Nephron (organoid): ENCODE measurements at regions not wholly inside any gene's neighbourhood (a gene's known extent, or its start where the extent isn't known, plus 50 kb on each side); places are given as distances from the start of the nearest gene placed in this dataset.

ENCODE experiments used
- H3K27ac Mint-ChIP-seq, 3 experiments: 2 replicates each; pipeline ENCODE4 v1.8.0; 2020; ENCODE audit warnings: mixed read lengths in 3 of 3, mild to moderate bottlenecking in 2 of 3, moderate library complexity in 1 of 3
- H3K27me3 Mint-ChIP-seq: 2 replicates; pipeline ENCODE4 v1.8.0; 2021; ENCODE audit warnings: low read depth, mild to moderate bottlenecking, moderate library complexity, mixed read lengths
- H3K36me3 Mint-ChIP-seq: 2 replicates; pipeline ENCODE4 v1.8.0; 2020; ENCODE audit warnings: low read depth, mixed read lengths
- H3K4me1 Mint-ChIP-seq: 2 replicates; pipeline ENCODE4 v1.8.0; 2020; ENCODE audit warnings: mixed read lengths
- H3K4me3 Mint-ChIP-seq, 3 experiments: 2 replicates each; pipeline ENCODE4 v1.8.0; 2020; ENCODE audit warnings: mild to moderate bottlenecking in 3 of 3, mixed read lengths in 3 of 3, moderate library complexity in 2 of 3
- H3K9me3 Mint-ChIP-seq: 2 replicates; pipeline ENCODE4 v1.8.0; 2020; ENCODE audit warnings: mixed read lengths
- TF ChIP-seq, protein P1 (sequence below), 3 experiments: fragments of 200-600 bp; sonication (generic); IDR thresholded peaks; one replicate each; pipeline ENCODE4 v1.5.0; 2021; ENCODE audit warnings: antibody characterized with exemption in 3 of 3; ENCODE audit not compliant: unreplicated experiment in 3 of 3

GRCh38 chr1:208653426-208653825, 409.2 kb upstream of the PLXNA2 start:
- H3K4me1 Mint-ChIP-seq, result peaks cover 16% of the 10 kb centered on the region
- no peaks in the 10 kb centered on the region for H3K36me3 Mint-ChIP-seq
- peaks cover 12% of the 10 kb centered on the region for H3K27me3 Mint-ChIP-seq
- H3K9me3 Mint-ChIP-seq, result no peaks in the 10 kb centered on the region
- peak overlapping the region in 1 of 3 experiments; percentile 4 for H3K27ac Mint-ChIP-seq
- no peak overlapping the region for H3K4me3 Mint-ChIP-seq
- TF ChIP-seq, protein P1, sequence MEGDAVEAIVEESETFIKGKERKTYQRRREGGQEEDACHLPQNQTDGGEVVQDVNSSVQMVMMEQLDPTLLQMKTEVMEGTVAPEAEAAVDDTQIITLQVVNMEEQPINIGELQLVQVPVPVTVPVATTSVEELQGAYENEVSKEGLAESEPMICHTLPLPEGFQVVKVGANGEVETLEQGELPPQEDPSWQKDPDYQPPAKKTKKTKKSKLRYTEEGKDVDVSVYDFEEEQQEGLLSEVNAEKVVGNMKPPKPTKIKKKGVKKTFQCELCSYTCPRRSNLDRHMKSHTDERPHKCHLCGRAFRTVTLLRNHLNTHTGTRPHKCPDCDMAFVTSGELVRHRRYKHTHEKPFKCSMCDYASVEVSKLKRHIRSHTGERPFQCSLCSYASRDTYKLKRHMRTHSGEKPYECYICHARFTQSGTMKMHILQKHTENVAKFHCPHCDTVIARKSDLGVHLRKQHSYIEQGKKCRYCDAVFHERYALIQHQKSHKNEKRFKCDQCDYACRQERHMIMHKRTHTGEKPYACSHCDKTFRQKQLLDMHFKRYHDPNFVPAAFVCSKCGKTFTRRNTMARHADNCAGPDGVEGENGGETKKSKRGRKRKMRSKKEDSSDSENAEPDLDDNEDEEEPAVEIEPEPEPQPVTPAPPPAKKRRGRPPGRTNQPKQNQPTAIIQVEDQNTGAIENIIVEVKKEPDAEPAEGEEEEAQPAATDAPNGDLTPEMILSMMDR (IDR thresholded peaks at IDR 0.05; ENCODE audit: unreplicated experiment in 3 of 3), result no peak

DNA sequence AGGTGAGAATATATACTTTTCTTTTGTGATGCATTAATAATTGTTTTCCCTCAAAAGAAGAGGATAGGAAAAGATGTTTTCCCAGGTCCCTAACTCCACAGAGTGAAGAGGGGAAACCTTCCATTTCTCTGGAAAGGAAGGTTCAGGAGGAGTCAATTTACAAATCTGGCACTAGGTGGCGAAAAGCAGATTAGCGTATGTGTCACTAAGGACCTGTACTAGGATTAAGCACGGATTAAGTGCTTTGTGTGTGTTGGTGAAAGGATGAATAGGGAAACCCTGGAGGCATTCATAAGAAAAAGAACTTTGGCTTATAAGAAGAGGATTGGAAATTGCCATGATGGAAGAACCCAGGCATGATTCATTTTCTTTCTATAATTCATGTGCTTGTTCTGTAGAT, 410.1 kb upstream of the PLXNA2 start:
- Mint-ChIP-seq H3K4me1 (peaks cover 16% of the 10 kb centered on the region), H3K27me3 (peaks cover 7% of the 10 kb centered on the region), H3K4me3 (no peak overlapping the region), H3K27ac (no peak overlapping the region), H3K9me3 (no peaks in the 10 kb centered on the region), H3K36me3 (no peaks in the 10 kb centered on the region)
- TF ChIP-seq, protein P1 (IDR thresholded peaks at IDR 0.05; ENCODE audit: unreplicated experiment in 3 of 3), result peak; percentile 10 to 39 (median 27)

- Mint-ChIP-seq H3K27ac (no peak overlapping the region), H3K4me3 (no peak overlapping the region), H3K36me3 (no peaks in the 10 kb centered on the region), H3K9me3 (no peaks in the 10 kb centered on the region), H3K4me1 (no peaks in the 10 kb centered on the region), H3K27me3 (peaks cover 20% of the 10 kb centered on the region)
- TF ChIP-seq, protein P1 (IDR thresholded peaks at IDR 0.05; ENCODE audit: unreplicated experiment in 3 of 3), result no peak
These were observed 421.8 kb upstream of the PLXNA2 start for GRCh38 chr1:208665936-208666335.

DNA sequence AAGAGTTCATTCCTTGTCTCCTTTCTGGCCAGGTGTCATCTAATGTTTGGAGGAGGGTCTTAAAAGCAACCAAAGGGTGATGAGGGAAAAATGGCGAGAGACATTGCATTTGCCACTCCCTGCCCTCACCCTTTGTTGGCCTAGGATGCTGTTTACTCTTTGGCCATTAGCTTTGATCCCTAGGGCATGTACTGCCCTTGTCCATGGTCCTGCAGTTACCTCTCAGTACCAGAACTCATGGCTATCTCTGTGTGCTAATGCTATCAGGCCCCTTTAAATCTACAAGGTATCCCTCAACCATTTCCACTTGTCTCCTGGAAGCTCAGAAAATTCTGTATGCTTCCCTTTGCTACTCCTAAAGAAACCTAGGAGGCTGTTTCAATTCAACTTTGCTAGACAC, 424.8 kb upstream of the PLXNA2 start:
- peaks cover 16% of the 10 kb centered on the region for H3K27me3 Mint-ChIP-seq
- no peaks in the 10 kb centered on the region for H3K36me3 Mint-ChIP-seq
- no peaks in the 10 kb centered on the region for H3K9me3 Mint-ChIP-seq
- H3K4me1 Mint-ChIP-seq, result no peaks in the 10 kb centered on the region
- TF ChIP-seq, protein P1 (IDR thresholded peaks at IDR 0.05; ENCODE audit: unreplicated experiment in 3 of 3), result no peak
- no peak overlapping the region for H3K27ac Mint-ChIP-seq
- H3K4me3 Mint-ChIP-seq, result no peak overlapping the region

DNA sequence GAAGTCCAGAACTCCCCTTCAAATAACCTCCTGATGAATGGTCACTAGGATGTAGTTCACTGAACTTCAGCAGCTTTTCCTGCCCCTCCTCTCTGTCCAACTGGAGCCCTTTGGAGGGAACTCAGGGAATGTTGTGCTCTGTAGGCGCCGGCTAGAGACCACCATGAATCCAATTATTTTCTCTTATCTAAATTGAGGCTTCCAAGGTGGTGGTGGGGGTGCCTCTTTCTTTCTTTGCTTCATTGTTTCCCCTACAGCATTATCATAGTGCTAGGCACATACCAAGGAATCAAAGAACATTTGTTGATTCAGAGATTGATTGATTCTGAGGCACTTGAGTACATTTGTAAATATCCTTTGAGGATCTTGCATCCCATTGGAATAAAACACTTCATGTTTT, 426.6 kb upstream of the PLXNA2 start:
- Mint-ChIP-seq H3K4me3 (no peak overlapping the region), H3K27ac (no peak overlapping the region), H3K27me3 (peaks cover 16% of the 10 kb centered on the region), H3K9me3 (no peaks in the 10 kb centered on the region), H3K36me3 (no peaks in the 10 kb centered on the region), H3K4me1 (no peaks in the 10 kb centered on the region)
- TF ChIP-seq, protein P1 (IDR thresholded peaks at IDR 0.05; ENCODE audit: unreplicated experiment in 3 of 3), result no peak

DNA sequence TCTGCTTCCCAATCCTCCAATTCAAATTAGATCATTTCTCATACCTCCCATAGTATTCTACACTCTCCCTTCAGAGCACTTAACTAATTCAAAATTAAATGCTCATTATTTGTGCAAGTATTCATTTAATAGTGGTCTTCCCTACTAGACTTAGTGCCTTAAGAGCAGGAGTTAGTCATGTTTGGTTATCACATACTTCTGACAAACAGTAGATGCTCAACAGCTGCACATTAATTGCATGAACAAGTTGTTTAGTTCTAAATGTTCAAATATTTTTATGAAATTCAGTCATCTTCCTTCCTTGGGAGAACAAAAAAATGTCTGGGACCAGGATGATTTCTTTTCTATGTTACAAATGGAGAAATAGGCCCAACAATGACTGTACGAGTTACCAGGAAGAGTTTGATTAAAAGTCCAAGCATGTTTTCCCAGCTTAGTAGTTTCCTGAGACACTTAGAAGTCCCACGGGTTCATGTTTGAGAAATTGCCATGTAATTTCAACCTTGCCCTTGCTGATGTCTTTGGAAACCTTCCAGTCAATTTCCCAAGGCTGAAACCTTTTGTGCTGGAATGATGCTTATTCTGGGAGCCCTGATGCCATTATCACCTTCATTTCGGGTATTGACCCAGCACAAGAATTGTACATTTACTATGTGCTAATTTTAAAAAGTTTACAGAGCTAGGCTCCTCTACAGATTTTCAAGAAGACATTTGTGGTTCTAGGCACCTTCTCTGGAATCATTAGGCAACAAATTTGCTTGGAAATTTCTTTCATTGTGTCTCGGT, 437.9 kb upstream of the PLXNA2 start:
- H3K27me3 Mint-ChIP-seq, result peaks cover 4% of the 10 kb centered on the region
- TF ChIP-seq, protein P1 (IDR thresholded peaks at IDR 0.05; ENCODE audit: unreplicated experiment in 3 of 3), result no peak
- peak overlapping the region; percentile 29 to 93 (median 43) for H3K27ac Mint-ChIP-seq
- peaks cover 12% of the 10 kb centered on the region for H3K4me1 Mint-ChIP-seq
- no peaks in the 10 kb centered on the region for H3K36me3 Mint-ChIP-seq
- H3K4me3 Mint-ChIP-seq, result no peak overlapping the region
- no peaks in the 10 kb centered on the region for H3K9me3 Mint-ChIP-seq
